ENCODE measurements at regions not wholly inside any gene's neighbourhood (a gene's known extent, or its start where the extent isn't known, plus 50 kb on each side); places are given as distances from the start of the nearest gene placed in this dataset.

DNA sequence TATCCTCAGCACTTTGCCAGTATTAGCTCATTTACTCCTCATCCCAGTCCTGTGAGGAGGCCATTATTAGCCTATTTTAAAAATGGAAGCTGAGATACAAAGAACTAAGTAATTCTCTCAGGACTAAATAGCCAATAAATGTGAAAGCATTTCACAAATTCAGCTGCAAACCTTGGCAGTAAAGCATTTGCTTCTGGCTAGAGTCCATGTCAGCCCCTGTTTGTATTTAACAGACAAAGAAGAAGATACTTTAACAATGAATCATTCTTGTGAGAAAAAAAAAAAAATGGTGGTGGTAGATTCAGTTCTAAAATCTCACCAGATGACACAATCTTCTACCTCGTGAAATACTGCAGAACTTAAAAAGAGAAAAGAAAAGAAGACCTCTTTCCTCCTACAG lies 85.0 kb upstream of the CNTN6 start:
- Mint-ChIP-seq H3K27ac (no peak overlapping the region), H3K9me3 (peaks cover 84% of the 10 kb centered on the region), H3K4me3 (no peak overlapping the region), H3K36me3 (ENCODE audit: low read depth) (peaks cover 15% of the 10 kb centered on the region; the same call in 2 of the 3 replicates), H3K4me1 (no peaks in the 10 kb centered on the region), H3K27me3 (ENCODE audit: insufficient read depth, low read depth, poor library complexity) (no peaks in the 10 kb centered on the region)
- DNase-seq (ENCODE audit: low spot score), result no peak
- no peaks in the 10 kb centered on the region for H3K36me3 ChIP-seq (ENCODE audit: insufficient read depth)
- no peaks in the 10 kb centered on the region for H3K4me1 ChIP-seq (ENCODE audit: insufficient read depth)
- no peak for ATAC-seq
- no peaks in the 10 kb centered on the region for H3F3A ChIP-seq (replicated peaks; ENCODE audit: low read depth)
- no peak overlapping the region; the same call in 1 of the 2 replicates for H2AFZ ChIP-seq
- H3K27ac ChIP-seq (ENCODE audit: low read depth), result no peak overlapping the region
- H3K4me3 ChIP-seq, result no peak overlapping the region
- no peaks in the 10 kb centered on the region for H3K9me2 ChIP-seq (ENCODE audit: insufficient read depth)
- no peak for TF ChIP-seq ZNF462 (CRISPR knock-in tag; IDR thresholded peaks at IDR 0.05)
- TF ChIP-seq CREB1 (CRISPR knock-in tag; IDR thresholded peaks at IDR 0.05; ENCODE audit: low read depth), result no peak
- no peak for TF ChIP-seq POLR2AphosphoS5 (IDR thresholded peaks at IDR 0.05; ENCODE audit: low read depth)
- TF ChIP-seq STAT1 (IDR thresholded peaks at IDR 0.05; ENCODE audit: unreplicated experiment), result no peak
- TF ChIP-seq ZNF114 (CRISPR knock-in tag; IDR thresholded peaks at IDR 0.05), result no peak
- no peak for TF ChIP-seq NANOG (IDR thresholded peaks at IDR 0.05; ENCODE audit: borderline replicate concordance)
- no peak for TF ChIP-seq EZH2 (IDR thresholded peaks at IDR 0.05; ENCODE audit: low read depth, unreplicated experiment)
- no peak for TF ChIP-seq ZNF331 (CRISPR knock-in tag; IDR thresholded peaks at IDR 0.05; ENCODE audit: low read depth)
- TF ChIP-seq, protein P1, sequence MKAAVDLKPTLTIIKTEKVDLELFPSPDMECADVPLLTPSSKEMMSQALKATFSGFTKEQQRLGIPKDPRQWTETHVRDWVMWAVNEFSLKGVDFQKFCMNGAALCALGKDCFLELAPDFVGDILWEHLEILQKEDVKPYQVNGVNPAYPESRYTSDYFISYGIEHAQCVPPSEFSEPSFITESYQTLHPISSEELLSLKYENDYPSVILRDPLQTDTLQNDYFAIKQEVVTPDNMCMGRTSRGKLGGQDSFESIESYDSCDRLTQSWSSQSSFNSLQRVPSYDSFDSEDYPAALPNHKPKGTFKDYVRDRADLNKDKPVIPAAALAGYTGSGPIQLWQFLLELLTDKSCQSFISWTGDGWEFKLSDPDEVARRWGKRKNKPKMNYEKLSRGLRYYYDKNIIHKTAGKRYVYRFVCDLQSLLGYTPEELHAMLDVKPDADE (IDR thresholded peaks at IDR 0.05), result no peak
- TF ChIP-seq CTCF (conservative IDR thresholded peaks at IDR 0.05; ENCODE audit: low read depth in 2 of 2), result no peak
- TF ChIP-seq JUNB (IDR thresholded peaks at IDR 0.05; ENCODE audit: unreplicated experiment), result no peak
- no peak for TF ChIP-seq REST (IDR thresholded peaks at IDR 0.05; ENCODE audit: unreplicated experiment)
- TF ChIP-seq EZH2phosphoT487 (IDR thresholded peaks at IDR 0.05; ENCODE audit: unreplicated experiment), result no peak
- H3K27me3 ChIP-seq (ENCODE audit: insufficient read depth), result no peaks in the 10 kb centered on the region
- H4K20me1 ChIP-seq (replicated peaks; ENCODE audit: insufficient read depth), result no peaks in the 10 kb centered on the region
- H3K4me2 ChIP-seq, result no peak overlapping the region
- H3K79me2 ChIP-seq (replicated peaks; ENCODE audit: insufficient read depth), result no peaks in the 10 kb centered on the region

Data from GM23338 (cell line).